ENCODE measurements at regions not wholly inside any gene's neighbourhood (a gene's known extent, or its start where the extent isn't known, plus 50 kb on each side); places are given as distances from the start of the nearest gene placed in this dataset.

DNA sequence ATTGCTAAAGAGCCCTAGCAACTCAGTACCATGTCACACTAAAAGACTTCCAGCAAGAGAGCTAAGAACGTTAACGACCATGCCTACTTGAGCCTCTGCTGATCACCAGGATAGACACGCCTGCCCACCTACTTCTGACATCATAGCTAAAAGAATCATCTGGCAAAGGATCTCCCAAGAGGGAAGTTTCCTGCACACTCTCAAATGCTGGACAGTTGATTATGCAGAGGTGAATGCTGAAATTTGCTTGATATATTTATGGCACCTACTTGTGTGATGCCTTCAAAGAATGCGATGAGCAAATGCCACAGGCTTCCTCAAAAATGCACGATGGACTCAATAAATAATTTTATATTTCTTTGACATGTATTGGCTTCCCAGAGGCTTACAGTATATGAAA lies 113.6 kb downstream of the GALC start:
- no peak for DNase-seq

DNA sequence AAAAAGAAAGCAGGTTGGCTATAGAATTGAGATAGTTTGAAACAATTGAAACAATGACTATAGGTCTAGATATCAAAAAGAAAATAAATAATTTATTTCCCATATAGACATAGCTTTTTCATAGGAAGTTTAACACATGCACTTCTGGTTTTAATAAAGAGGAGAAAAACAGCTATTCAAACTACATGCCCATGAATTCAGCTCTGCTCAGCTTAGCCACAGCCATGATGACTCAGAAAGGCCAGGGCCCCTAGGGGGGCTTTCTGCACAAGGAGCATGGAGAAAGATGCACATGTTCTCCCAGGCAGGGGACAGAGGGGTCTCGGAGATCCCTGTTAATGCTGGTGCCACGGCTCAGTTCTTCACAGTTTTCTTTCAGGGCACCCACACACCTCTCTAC lies 114.0 kb downstream of the GALC start:
- DNase-seq = no peak

DNA sequence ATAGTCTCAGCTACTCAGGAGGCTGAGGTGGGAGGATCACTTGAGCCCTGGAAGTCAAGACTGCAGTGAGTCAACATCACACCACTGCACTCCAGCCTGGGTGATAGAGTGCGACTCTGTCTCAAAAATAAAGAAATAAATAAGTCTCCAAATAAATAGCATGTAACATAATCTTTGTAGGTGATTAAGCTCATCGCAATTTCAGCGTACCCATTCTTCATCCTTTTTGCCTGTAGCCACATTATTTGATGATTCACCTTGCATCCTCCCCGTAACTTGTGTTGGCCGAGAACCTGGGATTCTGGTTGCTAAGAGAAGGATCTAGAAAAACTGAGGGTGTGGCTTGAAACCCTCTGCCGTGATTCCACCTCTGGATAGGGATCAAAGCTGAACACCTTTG lies 115.1 kb downstream of the GALC start:
- no peak for DNase-seq

DNA sequence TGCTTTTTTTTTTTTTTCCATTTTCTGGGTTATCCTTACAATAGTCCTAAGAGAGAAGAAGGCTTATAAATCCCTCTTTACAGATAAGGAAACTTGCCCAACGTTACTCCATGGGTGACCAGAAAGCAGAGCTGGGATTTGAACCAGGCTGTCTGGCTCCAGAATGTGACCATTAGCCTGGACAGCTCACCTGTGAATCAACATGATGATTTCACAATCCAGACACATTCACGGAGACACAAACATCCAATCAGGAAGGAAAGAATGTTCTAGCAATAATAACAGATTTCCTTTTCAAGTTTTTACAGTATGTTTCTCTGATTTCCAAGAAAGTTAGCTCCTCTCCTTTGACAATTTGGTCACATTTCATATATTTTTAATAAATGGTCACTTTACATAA lies 118.3 kb downstream of the GALC start:
- no peak for DNase-seq

DNA sequence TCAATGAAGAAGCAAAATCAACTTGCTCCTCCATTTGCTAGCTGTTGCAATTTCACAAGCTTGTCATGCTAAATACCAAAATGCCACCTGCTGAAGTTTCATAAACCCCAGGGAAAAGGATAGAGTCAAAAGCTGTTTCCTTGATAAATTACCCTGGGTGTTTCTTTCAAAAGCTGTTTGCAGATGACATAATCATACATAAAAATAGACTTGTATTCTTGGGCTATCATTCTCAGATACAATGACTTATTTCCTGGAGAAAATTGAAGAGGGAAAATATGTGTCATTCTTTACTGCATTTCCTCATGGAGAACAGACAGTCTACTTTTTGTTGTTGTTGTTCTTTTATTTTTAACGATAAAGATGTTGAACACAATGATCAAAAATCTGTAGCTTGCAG lies 119.2 kb downstream of the GALC start:
- no peak for DNase-seq

DNA sequence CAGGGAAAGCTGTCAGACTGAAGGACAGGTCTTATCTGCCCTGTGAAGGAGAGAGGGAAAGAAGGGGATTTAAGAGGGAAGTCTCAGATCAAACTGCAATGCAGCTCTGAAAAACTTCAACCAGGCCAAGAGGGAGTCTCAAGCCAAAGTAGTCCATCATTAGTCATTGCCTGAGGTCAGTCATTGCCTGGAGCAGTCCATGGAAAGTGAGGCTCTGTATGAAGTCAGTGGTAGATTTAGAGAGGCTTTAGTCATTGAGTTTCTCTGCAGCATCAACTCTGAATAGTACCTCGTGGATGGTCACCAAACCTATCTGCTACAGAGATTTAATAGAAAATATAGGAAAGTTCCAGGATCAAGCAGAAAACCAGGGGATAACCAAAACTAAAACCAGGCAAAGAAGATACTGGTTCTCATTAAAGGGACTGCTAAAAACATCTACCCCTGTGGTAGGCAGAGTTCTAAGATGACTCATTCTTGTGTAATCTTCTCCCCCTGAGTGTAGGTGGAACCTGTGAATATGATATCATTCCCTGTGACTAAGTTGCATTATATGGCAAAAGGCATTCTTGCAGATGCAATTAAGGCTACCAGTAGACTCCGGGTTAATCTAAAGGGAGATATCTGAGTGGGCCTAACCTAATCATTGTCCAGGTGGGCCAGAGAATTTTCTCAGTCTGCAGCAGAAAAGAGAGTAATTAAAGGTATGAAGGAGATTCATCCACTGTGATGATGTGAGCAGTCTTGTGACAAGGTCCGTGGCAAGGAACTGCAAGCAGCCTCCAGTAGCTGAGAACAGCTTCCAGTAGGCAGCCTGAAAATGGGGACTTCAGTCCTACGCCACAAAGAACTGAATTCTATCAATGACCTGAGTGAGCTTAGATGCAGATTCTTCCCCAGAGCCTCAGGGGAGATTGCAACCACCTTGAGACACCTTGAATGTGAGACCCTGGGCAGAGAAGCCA lies 123.1 kb downstream of the GALC start:
- DNase-seq = no peak

DNA sequence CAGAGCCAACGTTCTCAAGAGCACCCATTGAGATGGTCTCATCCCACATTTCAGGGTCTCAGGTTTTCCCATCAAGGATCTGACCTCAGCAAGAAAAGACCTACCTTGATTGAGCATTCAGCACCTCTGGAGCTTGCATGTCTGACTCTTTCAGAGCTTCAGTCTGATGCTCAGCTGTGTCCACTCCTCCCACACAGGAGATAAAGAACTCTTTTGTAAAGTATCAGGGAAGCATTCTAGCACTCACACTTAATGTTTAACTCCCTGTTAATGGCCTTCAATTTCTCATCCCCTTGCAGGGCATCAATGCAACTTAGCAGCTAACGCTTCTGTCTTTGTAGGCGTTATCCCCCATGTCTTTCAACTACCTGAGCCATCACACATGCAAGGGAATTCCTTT lies 124.1 kb downstream of the GALC start:
- DNase-seq = no peak

DNA sequence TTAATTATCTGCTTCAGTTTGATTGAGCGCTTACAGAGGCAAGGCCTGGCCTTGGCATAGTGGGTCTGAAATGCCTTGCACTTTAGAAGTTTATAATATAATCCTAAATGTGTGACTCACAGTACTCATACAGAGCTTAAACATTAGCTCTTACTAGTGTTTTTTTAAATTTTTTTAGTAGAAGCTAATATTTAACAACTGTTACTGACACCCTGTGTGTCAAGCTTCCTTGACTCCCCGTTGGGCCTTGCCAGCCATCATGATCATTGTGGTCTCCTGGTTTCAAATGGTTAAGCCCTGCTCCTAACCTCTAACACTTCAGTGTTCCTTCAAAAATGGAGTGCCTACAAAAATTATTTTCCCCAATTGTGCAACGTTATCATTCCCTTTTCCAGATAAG lies 126.9 kb downstream of the GALC start:
- no peak for DNase-seq

DNA sequence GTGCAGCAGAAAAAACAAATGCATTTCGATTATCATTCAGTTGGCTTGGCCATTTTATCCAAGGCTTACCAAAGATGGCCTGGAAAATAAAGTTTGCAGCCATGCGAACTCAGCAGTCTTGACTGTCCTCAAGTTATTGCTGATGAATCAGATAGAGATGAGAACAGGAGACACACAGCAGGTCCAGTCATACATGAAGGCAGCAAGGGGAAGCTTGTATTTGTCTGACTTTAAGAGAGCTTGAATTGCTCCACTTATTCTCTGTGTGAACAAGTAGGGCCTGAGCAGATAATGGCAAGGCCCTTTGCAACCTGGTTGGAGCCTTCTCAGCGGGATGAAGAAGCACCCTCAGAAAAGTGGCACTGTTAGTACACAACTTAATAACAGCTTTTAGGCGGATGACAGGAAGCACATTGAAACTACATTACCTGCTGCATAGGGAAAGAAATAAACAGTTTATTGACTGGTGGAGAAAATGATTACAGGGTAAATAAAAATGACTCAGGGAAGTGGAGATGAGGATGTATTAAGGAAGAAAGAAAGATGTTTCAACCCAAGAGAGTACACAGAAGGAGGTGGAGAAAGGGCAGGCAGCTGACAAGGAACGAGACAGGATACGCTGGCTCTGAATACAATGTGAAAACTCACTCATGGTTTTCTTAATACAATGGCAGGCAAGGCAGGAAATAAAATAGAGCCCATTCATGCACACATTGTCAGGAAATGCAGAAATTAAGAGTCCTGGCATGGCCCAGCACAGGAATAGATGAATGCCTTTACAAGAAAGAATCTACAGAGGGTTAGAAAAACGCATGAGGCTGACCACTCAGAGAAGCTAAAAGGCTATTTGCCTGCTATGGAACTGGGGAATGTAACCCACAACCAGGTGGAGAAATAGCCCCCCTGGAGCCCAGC lies 128.4 kb downstream of the GALC start:
- DNase-seq = no peak

DNA sequence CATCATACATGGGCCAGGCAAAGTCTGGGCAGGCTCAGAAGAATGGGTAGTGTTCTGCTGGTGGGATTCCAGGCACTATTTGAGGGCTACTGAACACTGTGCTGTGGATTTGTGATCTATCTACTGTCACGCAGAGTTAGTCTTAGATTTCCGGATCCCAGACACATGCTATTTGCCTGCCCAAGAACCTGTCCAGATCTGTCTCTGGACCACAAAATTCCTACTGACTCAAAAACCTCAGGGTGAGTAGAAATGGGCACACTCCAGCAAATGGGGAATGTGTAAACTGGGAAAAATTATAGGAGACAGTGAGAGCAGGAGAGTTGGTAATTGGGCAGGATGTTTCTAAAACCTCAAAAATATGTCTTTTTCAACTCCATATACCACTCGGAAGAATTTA lies 129.9 kb downstream of the GALC start:
- no peak for DNase-seq

DNA sequence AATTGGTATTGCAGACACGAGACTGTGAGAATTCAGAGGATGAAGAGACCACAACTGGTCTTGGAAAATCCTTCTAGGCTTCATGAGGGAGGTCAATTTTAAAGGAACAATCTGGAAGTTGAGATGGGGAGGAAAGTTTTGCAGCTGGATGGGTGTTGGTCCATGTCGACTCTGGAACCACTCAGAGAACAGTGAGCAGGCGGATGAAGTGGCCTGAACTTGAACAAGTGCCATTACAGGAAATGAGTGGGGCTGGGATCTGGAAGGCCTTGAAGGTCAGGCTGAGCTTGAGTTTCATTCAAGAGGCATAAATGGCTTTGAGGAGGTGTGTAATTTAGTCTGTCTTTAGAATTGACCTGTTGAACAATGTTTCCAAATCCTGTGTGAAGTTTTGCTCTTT lies 140.9 kb downstream of the GALC start:
- DNase-seq = no peak

DNA sequence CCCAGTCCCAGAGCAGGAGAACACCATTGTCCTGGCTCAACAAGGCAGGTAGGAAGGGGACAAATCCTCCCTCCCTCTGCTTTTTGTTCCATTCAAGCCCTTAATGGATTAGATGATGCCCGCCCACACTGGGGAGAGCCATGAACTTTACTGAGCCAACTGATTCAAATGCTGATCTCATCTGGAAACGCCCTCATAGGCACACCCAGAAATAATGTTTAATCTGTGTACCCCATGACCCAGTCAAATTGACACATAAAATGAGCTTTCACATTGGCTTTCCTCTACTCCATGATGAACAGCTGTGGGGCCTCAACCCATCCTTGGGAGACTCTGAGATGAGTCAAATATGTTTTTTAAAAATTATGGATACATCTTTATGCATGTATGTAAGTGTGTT lies 141.8 kb downstream of the GALC start:
- DNase-seq = no peak

DNA sequence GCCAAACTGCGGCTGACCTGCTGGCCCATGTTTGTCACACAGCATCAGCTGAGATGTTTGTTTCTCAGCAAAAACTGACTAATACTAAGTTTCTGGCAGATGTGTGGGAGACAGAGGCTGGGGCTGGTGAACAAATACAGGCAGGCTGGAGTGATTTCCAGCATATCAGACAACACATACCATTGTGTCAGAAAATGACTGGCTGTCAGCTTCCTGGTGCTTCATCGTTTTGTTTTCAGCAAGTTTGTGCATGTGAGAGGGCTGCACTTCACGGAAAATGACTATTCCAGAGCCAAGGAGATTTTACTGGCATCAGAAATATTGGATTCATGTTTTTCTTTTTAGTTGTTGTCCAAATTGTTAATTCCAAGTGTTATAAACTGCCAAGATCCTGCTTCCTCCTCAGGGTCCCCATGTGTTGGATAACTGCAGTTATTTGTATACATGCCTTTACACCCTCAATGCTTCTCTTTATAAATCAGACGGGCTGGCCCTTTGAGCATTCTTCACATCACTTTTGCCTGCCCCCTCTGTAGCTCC lies 145.7 kb downstream of the GALC start:
- DNase-seq = no peak

DNA sequence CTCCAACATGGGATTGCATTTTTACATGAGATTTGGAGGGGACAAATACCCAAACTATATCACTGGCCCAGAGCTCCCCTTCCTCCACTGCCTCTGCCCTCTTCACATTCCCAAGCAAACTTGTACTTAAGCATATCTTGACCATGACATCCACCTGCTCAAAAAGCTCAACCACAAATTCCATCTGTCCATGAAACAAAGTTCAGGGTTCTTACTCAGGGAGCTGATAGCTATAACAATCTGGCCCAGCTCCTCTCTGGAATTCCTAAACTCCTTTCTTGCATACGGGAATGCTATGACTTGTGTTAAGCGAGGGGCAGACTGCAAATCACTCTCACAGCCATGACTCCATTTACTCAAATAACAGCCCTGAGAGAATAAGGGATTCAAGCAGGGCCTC lies 152.1 kb downstream of the GALC start:
- no peak for DNase-seq

DNA sequence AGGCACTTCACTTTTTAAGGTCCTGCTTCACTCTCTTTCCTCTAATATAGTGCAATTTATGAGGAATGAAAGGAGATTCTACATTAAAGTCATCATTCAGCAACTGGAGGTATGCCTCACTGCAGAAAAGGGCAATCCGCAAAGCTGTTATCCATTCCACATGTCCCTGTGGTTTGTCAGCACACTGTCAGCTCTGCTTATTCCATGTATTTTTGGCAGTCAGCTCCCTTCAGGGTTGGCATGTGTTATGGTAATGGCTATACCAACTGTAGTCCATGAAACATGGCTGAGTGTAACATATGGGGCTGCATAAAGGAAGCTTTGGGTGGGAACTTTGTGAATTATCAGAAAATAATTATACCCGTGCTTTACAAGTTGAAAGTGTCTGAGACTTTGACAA lies 154.1 kb downstream of the GALC start:
- DNase-seq = no peak

DNA sequence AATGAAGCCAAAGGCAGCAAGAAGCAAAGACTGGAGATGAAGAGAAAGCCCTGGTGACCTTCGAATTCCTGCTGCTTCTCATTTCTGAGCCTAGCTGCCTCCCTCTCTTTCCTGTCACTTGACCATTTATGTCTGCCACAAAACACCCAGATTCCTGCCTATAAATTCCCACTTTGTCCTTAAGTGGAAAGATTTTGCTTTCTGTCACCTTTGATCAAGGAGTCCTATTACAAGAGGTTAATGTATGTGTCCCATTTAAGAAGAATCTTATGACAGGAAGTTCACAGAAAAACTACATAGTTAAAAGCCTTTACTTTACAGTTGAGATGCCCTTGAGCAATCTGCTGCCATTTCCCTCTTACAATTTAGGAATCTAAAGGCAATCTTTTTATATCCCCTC lies 155.7 kb downstream of the GALC start:
- no peak for DNase-seq

DNA sequence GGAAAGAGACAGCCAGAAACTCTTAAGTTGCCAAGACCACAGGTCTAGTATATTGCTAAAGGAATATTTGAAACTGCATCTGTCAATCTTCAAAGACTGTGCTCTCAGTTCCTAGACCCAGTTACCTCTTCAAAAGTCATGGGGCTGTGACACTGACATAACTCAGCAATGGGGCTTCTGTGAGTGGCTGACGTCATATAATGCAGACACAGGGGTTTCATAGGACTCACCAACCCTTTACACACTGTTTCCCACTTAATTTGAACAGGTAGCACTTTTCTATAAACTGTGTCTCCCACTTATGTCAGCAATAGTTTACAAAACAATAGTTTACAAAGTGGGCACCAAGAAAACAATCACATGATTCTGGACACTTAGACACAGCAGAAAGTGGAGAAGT lies 158.4 kb downstream of the GALC start:
- DNase-seq = no peak

DNA sequence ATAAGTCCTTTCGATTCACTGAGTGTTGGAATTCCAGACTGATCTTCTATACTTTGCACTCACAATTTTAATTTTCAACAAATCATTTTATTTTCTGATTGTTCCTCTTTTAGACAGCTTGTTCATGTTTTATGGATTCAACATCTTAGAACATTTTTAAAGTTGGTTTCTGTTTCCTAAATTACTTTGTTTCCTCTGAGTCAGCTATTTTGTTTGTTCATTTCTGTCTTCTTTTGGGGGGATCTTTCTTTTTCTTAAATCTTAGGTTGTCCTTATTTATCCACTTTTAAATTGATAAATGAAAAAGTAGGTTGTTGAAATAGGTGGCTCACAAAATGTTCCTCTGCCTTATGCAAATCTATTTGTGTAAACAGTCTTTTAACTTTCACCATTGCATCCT lies 160.0 kb downstream of the GALC start:
- DNase-seq = no peak

DNA sequence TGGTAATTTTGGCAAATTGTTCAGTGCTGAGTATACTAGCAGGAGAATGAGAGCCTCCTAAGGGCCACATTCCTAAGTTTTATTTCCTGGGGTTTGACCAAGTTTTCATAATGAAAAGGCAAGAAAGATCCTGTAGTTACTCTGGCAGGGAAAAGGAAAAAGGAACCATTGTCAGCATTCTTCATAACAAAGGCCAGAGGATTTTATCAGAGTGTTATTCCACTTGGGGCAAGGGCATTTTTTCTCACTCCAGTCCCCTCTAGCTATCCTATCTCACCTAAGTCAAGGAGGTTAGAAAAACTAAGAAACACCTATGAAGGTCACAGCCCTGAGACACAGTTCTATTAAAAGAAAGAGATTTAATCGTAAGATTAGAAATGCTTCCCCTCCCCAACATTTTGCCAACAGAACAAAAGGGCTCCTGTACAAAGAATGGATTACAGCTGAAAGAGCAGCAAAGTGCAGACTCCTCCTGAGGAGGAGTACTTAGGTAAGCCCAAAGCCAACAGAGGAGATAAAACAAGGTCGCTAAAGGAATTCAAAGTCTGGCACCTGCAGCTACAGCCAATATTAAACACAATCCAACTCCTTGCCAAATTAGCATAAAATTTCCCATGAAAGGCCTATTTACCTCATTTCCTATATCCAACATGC lies 162.4 kb downstream of the GALC start:
- DNase-seq = no peak

DNA sequence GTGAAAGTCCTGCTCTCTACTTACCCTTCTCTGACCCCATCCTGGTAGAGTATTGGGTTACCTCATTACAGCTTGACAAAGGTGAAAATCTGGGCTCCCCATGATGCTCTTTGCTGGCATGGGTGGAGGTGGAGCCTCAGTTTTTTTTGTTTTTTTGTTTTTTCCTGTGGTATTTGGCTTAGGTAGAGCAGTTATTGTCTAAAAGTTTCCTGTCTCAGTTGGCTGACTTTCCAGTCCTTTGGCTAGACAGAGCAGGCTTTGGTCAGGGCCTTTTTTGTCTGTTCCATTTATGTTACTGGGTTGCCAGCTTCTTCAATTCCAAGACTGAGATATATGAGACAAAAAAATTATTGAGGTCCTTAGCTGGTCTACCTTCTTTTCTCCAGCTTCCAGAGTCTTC lies 163.4 kb downstream of the GALC start:
- DNase-seq = no peak

DNA sequence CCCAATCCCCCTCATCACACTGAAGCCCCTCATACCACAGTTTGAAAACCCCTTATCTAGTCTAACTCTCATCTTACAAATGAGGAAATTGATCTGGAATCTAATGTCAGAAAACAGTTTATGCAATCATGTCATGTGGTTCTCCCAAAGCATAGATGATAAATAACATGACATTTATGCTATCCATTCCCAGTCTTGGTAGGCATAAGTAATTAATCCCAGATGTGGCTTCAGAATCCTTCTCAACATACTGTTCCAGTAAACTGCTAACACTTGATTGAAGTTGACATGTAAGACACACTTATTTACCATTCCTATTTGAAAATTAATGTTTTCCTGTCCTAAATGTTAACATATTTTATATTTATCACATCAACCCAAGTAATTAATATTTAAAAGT lies 168.7 kb downstream of the GALC start:
- no peak for DNase-seq

DNA sequence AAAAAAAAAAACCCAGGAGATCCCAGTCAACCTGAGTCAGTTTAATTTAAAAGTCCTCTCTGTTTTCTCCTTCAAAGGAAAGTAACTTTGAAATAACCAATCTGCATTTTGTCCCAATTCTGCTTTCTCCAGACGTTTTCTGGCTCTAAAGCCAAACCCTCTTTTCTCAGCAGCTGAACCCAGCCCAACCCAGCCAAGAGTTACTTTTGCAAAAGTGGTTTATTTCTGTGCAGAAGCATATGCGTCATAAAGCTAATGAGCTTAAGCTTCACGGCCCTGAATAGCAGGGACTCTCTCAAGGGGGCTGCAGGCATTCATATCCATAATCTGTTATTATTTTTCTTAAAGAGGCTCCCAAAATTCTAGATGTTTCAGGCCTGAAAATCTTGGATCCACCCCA lies 176.6 kb downstream of the GALC start:
- DNase-seq = no peak

DNA sequence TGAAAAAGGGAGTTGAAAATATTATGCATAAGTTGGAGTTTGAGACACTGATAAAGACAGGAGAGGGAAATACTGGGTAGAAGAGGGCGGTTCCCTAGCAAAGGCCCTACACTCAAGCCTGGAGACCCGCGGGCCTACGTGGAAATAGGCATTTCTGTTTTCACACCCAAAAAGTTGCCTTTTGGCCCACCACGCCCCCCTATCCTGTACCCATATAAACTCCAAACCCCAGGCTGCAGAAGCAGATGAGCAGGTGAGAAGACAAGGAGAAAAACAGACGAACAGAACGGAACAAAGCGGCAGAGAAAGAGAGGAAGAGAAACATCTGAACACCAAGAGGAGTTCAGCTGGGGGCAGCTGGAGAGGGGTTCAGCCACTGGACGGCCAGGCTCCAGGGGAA lies 177.9 kb downstream of the GALC start:
- DNase-seq = no peak
